Inflammatory macrophage (primary cell): ENCODE measurements at regions not wholly inside any gene's neighbourhood (a gene's known extent, or its start where the extent isn't known, plus 50 kb on each side); places are given as distances from the start of the nearest gene placed in this dataset.
A peak's percentile ranks its signal among the peaks of the same experiment; 100 is the strongest.

ENCODE experiments used
- DNase-seq, 2 donors: peaks; one replicate each; pipeline ENCODE4 v3.0.0-alpha.2; 2020 to 2022

GRCh38 chr14:73800970-73801515 is 50.6 kb upstream of the PTGR2 start:
- no peak for DNase-seq

GRCh38 chr14:73797543-73798265 is 53.9 kb upstream of the PTGR2 start:
- no peak for DNase-seq

GRCh38 chr14:73796893-73797542 is 54.6 kb upstream of the PTGR2 start:
- DNase-seq, result no peak

GRCh38 chr14:73796415-73796814 is 55.2 kb upstream of the PTGR2 start:
- DNase-seq, result no peak

- DNase-seq, result no peak
Measured at GRCh38 chr14:73795974-73796373, 55.7 kb upstream of the PTGR2 start.

- no peak for DNase-seq
Measured at GRCh38 chr14:73795466-73795865, 56.2 kb upstream of the PTGR2 start.

GRCh38 chr14:73794146-73794545 is 57.5 kb upstream of the PTGR2 start:
- DNase-seq, result no peak

- no peak for DNase-seq
Measured at GRCh38 chr14:73792481-73792880, 59.1 kb upstream of the PTGR2 start.

- DNase-seq, result no peak
Measured at GRCh38 chr14:73789989-73790581, 61.5 kb upstream of the PTGR2 start.

GRCh38 chr14:73788701-73789551 is 62.7 kb upstream of the PTGR2 start:
- DNase-seq, result no peak

GRCh38 chr14:73788317-73788598 is 63.4 kb upstream of the PTGR2 start:
- no peak for DNase-seq

GRCh38 chr14:73787486-73788316 is 63.9 kb upstream of the PTGR2 start:
- peak in 1 of 2 donors; percentile 42 for DNase-seq

- peak; percentile 43 to 67 for DNase-seq
Measured at GRCh38 chr14:73786636-73787485, 64.8 kb upstream of the PTGR2 start.

GRCh38 chr14:73785834-73786635 is 65.6 kb upstream of the PTGR2 start:
- peak; percentile 90 to 93 for DNase-seq

GRCh38 chr14:73785336-73785833 is 66.2 kb upstream of the PTGR2 start:
- DNase-seq, result peak; percentile 70 to 90

- no peak for DNase-seq
Measured at GRCh38 chr14:73784988-73785313, 66.7 kb upstream of the PTGR2 start.

GRCh38 chr14:73784181-73784987 is 67.2 kb upstream of the PTGR2 start:
- peak; percentile 68 to 75 for DNase-seq

- DNase-seq, result no peak
Measured at GRCh38 chr14:73783107-73783727, 68.4 kb upstream of the PTGR2 start.

- no peak for DNase-seq
Measured at GRCh38 chr14:73782623-73783022, 68.4 kb upstream of the PNMA1 start.
